ENCODE measurements at regions not wholly inside any gene's neighbourhood (a gene's known extent, or its start where the extent isn't known, plus 50 kb on each side); places are given as distances from the start of the nearest gene placed in this dataset.

DNA sequence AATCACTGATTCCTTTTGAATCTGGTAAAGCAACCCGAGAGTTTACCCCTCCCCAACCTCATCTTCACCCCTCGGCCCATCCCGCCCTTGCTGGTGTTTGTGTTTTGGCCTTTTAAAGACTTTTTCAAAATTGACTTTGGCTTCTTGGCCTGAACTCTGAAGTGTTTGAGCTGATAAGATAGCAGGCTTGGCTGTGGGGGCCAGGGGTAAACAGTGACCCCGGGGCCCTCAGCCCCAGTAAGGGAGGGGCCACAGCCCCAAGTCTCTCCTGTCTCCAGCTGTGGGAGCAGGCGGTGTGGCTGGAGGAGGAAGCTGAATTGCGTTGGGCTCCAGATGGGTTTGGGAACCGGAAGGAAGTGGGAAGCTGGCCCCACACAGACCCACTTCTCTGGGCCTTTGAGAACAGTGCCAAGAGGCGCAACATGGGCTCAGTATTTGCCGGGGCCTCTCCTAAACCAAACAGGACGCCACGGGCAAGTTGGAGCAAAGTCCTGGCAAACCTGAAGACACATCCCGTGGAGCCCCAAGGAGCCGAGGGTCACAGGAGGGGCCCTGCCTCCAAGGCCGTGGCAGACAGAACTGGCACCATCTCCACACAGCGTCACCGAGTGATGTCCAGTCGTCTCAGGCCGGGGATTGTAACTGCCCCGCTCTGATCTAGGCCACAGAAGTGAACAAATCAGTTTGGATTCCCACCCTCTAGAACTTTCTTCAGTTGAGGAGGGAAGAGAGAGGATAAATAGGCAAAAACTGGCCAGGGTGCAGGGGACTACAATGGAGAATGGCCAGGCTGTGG is 54.3 kb upstream of the PTPN1 start:
- no peak for DNase-seq

DNA sequence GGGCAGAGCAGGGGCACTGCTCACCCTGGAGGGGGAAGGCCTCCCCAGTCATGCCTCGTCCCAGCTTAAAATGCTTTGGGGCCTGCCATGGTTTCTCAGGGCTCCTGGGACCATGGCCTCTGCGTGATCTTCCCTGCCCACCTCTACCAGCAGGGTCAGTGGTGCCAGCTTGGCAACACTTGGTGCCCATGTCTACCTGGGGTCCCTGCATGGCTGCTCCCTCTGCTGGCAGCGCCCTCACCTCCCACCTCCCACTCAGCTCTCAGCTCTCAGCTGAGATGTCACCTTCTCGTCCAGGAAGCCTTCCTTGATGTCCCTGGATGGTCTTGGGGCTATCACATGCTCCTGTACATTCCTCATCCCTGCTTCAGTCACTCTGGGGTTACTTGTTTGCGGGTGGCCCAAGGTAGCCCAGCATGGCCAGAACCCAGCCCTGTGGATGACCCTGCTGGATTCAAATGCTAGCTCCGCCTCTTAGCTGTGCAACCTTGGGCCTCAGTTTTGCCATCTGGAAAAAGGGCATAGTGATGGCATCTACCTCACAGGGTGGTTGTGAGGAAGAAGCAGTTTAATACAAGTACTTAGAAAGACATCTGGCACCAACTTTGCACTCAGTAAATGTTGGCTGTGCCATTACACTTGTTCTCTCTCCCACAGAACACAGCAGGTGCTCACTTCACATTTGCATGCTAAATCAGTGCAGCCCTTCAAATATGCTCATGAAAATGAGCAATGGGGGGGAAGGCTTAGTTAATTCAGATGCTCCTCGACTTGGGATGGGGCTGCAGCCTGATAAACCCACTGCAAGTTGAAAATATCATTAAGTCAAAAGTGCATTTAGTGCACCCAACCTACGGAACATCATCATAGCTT is 53.5 kb upstream of the PTPN1 start:
- DNase-seq: no peak

DNA sequence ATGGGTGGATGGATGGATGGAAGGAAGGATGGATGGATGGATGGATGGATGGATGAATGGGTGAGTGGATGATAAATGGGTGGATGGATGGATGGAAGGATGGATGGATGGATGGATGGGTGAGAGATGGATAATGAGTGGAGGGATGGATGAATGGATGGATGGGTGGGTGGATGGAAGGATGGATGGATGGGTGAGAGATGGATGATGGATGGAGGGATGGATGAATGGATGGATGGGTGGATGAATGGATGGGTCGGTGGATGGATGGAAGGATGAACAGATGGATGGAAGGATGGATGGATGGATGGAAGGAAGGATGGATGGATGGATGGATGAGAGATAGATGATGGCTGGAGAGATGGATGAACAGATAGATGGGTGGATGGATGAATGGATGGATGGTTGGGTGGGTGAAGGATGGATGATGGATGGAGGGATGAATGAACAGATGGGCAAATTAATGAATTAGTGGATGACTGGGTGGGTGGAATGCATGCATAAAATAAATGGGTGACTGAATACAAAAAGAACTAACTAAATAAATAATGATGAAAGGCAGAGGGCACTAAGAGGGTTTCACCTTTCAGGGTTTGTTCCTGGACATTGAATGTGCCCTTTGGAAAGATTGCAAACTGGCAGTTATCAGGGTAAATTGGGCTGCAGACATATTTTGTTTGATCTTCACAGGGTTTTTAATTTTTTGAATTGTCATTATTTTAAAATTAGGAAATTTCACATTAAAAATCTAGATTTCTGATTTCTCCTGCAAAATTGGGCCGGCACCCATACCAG is 50.9 kb upstream of the PTPN1 start:
- no peak for DNase-seq

DNA sequence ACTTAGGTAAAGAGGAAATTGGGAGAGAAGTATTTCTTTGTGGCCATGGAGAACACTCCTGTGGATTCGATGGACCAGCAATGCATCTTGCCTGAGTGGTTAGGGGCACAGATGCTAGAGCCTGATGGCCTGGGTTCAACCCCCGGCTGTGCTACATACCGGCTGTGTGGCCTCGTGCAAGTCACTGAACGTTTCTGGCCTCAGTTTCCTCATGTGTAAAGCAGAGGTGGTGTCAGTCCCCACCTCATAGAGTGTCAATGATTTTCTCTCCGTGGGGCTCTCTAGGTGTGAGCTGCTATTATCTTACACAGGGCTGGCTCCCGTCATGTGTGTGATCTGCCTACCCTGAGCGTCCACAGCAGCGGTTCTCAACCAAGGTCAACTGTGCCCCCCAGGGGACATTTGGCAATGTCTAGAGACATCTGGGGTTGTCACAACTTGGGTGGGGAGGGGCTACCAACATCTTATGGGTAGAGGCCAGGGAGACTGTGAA is 50.0 kb upstream of the PTPN1 start:
- DNase-seq: no peak
